ENCODE measurements at regions not wholly inside any gene's neighbourhood (a gene's known extent, or its start where the extent isn't known, plus 50 kb on each side); places are given as distances from the start of the nearest gene placed in this dataset.
A peak's percentile ranks its signal among the peaks of the same experiment; 100 is the strongest.
"Not testable (repeated sequence)": the region's sequence is repeated elsewhere in the genome, so short reads cannot be mapped to it uniquely, and the experiment has no call there.

GRCh38 chr2:236834284-236834683 is 251.4 kb upstream of the COPS8 start:
- DNase-seq = no peak

DNA sequence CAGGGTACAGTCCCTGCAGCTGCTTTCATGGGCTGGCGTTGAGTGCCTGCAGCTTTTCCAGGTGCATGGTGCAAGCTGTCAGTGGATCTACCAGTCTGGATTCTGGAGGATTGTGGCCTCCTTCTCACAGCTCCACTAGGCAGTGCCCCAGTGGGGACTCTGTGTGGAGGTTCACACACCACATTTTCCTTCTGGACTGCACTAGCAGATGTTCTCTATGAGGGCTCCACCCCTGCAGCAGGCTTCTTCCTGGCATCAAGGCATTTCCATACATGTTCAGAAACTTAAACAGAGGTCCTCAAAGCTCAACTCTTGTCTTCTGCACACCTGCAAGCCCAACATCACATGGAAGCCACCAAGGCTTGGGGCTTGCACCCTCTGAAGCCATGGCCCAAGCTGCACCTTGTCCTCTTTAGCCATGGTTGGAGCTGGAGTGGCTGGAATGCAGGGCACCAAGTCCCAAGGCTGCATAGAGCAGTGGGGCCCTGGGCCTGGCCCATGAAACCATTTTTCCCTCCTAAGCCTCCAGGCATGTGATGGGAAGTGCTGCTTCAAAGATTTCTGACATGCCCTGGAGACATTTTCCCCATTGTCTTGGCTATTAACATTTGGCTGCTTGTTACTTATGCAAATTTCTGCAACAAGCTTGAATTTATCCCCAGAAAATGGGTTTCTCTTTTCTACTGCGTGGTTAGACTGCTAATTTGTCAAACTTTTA is 250.2 kb upstream of the COPS8 start:
- DNase-seq = no peak

GRCh38 chr2:236836028-236836427 is 249.7 kb upstream of the COPS8 start:
- not testable (repeated sequence) for DNase-seq

- DNase-seq = no peak
Observed at GRCh38 chr2:236840215-236840614, 245.5 kb upstream of the COPS8 start.

DNA sequence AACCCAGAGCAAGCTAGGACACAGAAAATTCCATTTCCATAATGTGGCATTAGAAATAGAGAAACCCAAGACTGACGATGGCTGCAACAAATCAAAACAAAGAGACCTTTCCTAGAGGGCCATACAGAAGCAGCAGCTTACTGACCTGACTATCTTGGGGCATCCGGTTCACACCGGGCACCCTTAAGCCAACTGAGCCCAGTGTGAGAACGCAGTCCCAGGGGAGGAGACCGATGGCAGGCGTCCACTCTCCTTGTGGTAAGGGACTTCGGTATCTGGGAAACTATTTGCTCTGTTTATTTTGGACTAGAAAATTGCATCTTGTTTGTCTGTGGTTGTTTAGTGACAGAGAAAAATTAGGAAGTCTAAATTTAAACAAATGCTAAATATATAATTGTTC is 244.8 kb upstream of the COPS8 start:
- DNase-seq = no peak

GRCh38 chr2:236841389-236841788 is 244.3 kb upstream of the COPS8 start:
- no peak for DNase-seq

- DNase-seq = peak; percentile 70
Observed at GRCh38 chr2:236843161-236843968, 242.3 kb upstream of the COPS8 start.

- DNase-seq = no peak
Observed at GRCh38 chr2:236844711-236845110, 241.0 kb upstream of the COPS8 start.

DNA sequence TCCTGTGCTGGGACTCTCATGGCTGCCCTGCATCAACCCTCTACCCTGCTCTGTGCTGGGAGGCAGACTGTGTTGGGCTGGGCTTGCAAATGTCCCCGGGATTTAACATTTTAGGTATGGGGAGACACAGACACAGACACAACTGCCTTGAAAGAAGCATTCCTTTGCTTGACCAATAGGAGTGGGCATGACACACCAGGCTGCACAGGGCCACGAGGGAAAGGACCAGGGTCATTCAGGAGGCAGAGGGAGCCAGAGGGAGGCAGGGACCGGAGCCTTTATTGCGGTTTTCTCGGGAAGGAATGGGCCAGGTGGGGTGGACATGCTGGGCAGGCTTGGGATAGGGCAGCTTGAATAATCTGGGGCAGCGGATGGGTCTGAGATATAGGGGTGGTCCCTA is 238.7 kb upstream of the COPS8 start:
- DNase-seq = no peak

DNA sequence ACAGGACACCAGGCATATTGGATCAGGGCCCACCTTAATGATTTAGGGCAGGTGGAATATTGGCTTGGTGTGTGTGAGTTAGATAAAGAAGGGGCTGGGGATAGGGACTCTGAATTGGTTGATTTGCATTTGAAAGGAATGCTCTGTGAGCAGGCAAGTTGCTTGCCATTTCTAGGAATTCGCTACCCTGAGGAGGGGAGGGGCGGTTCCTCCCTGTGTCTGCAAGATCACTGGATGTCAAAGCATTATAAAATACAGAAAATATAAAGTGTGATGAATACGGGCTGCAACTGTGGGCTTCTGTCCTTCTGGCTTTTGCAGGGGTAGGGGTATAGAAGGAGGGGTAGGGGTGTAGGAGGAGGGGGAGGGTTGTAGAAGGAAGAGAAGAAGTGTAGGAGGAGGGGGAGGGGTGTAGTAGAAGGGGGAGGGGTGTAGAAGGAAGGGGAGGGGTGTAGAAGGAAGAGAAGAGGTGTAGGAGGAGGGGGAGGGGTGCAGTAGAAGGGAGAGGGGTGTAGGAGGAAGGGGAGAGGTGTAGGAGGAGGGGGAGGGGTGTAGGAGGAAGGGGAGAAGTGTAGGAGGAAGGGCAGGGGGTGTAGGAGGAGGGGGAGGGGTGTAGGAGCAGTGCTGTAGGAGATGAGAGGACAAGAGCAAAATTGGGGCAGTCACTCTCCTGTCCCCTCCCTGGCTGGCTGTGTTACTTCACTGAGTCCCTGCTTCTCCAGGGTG is 238.0 kb upstream of the COPS8 start:
- no peak for DNase-seq

GRCh38 chr2:236848501-236848900 is 237.2 kb upstream of the COPS8 start:
- DNase-seq = no peak

- DNase-seq = no peak
Observed at GRCh38 chr2:236849508-236849907, 236.2 kb upstream of the COPS8 start.

DNA sequence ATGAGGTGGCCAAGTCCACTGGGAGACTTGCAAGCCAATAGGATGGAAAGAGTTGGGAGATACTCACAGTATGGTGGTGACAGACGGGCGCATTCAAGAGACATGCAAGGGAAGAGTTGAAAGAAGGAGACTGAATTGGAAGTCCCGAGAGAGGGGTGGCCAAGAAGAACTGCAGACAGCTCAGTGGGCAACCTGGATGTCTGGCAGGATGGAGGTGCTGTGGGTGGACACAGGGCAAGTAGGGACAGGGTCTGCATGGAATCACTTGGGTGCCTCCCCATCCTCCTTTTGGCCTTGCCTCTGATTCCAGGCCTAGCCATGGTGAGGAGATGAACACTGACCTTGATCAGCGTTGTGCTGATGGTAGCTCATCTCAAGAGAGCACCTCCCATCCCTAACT is 235.7 kb upstream of the COPS8 start:
- no peak for DNase-seq

GRCh38 chr2:236851187-236851586 is 234.5 kb upstream of the COPS8 start:
- no peak for DNase-seq

DNA sequence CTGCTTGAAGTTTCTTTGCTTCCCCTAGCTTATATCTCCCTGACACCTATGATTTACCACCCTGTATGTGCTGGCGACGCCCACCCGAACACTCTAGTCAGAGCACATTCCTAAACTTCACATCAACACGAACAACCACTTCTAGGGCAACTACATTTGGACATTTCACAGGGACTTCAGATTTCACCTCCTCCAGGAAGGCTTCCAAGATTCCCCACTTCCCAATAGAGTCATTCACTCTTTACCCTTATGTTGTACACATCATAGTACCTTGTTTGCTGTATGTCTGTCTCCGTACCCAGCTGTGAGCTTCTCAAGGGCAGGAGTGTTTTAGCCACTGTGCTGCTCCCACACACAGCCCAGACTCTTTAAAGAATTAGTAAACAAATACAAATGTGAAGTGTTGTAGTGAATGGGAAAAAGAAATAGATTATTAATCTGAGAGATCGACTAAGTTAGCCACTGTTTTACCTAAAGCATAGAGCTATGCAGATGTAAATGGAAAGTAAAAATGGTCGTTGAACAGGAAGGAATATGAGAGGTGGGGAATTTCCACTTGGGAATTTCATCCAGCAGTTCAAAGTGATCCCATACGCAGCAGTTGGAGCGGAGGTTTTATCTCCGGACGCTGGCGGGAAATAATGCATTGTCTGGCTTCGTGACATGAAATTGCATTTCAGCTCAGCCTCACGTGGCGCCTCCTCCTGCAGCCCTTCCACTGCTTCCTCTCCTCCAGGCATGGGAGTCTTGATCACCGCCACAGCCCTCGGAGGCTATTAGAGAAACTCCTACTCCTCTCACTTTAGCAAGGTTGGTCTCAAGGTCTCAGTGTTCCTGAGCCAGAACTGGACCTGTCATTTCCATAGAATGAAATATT is 233.4 kb upstream of the COPS8 start:
- no peak for DNase-seq

DNA sequence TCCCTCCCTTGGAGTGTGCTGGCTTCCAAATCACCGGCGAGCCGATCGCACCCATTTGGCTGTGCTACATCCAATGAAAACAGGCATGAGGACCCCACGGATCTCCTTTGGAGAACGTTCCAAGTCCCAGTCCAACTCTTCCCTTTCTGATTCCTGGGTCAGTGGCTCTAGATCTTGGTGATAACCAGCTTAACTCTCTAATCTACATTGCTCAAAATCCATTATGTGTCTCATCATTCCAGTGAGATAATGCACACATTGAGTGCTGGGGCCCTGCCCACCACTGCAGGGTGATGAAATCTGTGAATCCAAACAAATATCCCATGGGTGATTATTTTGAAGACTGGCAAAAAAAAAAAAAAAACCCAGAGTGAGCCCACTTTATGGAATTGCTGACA is 232.7 kb upstream of the COPS8 start:
- no peak for DNase-seq

DNA sequence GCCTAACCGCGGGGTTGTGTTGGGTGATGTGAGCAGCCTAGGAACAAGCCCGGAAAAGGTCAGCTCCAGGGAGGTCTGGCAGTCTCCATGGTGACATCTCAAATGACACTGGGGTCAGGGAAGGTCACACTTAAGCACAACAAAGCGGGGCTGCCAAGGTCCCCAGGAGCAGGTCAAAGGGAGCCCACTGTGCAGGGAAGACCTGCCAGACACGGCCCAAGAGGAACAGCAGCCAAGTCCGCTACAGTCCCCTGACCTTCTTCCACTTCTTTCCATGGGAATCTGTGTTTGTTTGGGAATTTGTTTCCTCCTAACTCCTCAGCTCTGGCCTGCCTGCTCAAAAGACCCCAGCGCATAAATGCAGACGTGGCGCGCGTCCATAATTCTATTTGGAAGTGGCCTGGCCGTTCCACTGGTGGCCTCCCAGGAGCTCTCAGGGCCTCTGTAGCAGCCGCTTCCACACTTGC is 232.1 kb upstream of the COPS8 start:
- no peak for DNase-seq

GRCh38 chr2:236855176-236855865 is 230.4 kb upstream of the COPS8 start:
- no peak for DNase-seq

DNA sequence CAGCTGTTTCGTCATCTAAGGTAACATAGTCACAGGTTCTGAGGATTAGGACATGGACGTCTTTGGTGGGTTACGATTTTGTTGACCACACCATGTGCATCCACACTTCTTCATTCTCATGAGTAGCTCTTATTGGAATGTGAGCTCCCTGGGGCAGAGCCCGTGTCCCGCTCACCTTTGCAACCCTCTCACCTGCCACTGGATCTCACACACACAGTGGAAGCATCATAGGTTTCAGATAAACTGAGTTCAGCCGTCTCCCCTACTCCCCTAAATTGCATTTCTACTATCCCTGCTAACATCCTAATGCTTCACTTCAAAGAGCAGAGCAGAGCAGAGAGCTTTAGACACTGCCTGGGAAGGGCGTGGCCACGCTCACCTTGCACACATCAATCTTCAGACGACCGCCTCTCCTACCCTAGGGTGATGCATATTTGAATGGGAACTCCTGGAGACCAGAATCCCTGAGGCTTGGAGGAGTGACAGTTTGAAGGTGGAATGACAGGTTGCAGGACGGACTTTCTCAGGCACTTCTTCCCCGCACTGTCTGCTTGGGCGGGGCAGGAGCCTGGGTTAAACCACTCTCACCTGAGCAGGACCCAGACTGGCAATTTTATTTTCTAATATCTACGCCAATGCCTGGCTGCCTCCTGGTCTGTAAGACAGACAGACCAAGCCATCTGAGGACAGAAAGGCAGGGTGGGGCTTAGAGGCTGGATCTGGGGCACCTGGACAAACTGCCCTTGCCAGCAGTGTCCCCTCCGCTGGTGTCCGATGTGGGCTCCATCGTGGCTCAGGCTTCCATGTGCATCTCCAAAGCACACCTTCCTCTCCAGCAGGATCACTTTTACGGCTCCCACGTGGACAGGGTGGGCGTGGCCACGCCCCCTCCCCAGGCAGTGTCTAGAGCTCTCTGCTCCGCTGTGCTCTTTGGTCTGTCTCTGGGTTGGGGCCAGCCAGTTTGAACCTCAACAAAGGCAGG is 229.5 kb upstream of the COPS8 start:
- peak; percentile 15 for DNase-seq

- DNase-seq = peak; percentile 34
Observed at GRCh38 chr2:236856848-236857235, 228.8 kb upstream of the COPS8 start.

DNA sequence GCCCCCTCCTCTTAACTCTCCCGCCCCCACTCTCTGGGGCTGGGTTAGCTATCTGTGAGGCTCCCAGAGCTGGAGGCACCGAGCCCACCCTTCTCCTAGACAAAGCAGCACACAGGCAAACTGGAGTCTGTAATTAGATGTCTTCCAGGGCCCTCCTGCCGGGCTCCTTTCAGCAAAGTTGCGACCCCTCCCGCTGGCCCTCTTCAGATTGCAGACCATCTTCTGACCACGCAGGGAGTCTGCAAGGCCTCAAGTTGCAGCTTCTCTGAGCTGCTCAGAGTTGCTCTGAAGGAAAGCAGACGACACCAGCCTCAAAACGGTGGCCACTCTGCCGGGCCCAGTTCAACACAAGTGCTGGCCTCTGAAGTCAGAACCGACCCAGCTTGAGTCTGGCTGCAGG is 228.4 kb upstream of the COPS8 start:
- peak; percentile 36 for DNase-seq
